GM21737 (cell line): ENCODE measurements at regions not wholly inside any gene's neighbourhood (a gene's known extent, or its start where the extent isn't known, plus 50 kb on each side); places are given as distances from the start of the nearest gene placed in this dataset.
"Not testable (repeated sequence)": the region's sequence is repeated elsewhere in the genome, so short reads cannot be mapped to it uniquely, and the experiment has no call there.

Source experiments
- ATAC-seq: cut with Tn5 transposase; IDR thresholded peaks from one replicate; pipeline ENCODE4 v1.9.1; 2021; ENCODE audit warnings: mild to moderate bottlenecking, moderate library complexity; ENCODE audit not compliant: unreplicated experiment

- no peak for ATAC-seq
Measured at GRCh38 chr13:61672756-61673155, 257.1 kb upstream of the PCDH20 start.

- no peak for ATAC-seq
Measured at GRCh38 chr13:61670384-61671161, 254.9 kb upstream of the PCDH20 start.

GRCh38 chr13:61664801-61665705 is 249.4 kb upstream of the PCDH20 start:
- ATAC-seq, result no peak

- ATAC-seq, result no peak
Measured at GRCh38 chr13:61654481-61654880, 238.8 kb upstream of the PCDH20 start.

GRCh38 chr13:61648547-61648946 is 232.9 kb upstream of the PCDH20 start:
- ATAC-seq, result no peak

GRCh38 chr13:61612192-61612591 is 196.5 kb upstream of the PCDH20 start:
- no peak for ATAC-seq

- no peak for ATAC-seq
Measured at GRCh38 chr13:61608138-61608537, 192.5 kb upstream of the PCDH20 start.

- ATAC-seq, result no peak
Measured at GRCh38 chr13:61600360-61601033, 184.8 kb upstream of the PCDH20 start.

- no peak for ATAC-seq
Measured at GRCh38 chr13:61592489-61592888, 176.8 kb upstream of the PCDH20 start.

GRCh38 chr13:61575973-61576372 is 160.3 kb upstream of the PCDH20 start:
- ATAC-seq, result no peak

GRCh38 chr13:61563645-61564044 is 148.0 kb upstream of the PCDH20 start:
- ATAC-seq, result no peak

- no peak for ATAC-seq
Measured at GRCh38 chr13:61546911-61547310, 131.3 kb upstream of the PCDH20 start.

- ATAC-seq, result no peak
Measured at GRCh38 chr13:61546413-61546812, 130.8 kb upstream of the PCDH20 start.

- no peak for ATAC-seq
Measured at GRCh38 chr13:61536433-61536832, 120.8 kb upstream of the PCDH20 start.

- ATAC-seq, result no peak
Measured at GRCh38 chr13:61531383-61532065, 115.9 kb upstream of the PCDH20 start.

GRCh38 chr13:61519214-61519613 is 103.6 kb upstream of the PCDH20 start:
- ATAC-seq, result not testable (repeated sequence)

- no peak for ATAC-seq
Measured at GRCh38 chr13:61508936-61509335, 93.3 kb upstream of the PCDH20 start.

- ATAC-seq, result no peak
Measured at GRCh38 chr13:61500176-61500575, 84.5 kb upstream of the PCDH20 start.

- no peak for ATAC-seq
Measured at GRCh38 chr13:61495648-61496047, 80.0 kb upstream of the PCDH20 start.

- not testable (repeated sequence) for ATAC-seq
Measured at GRCh38 chr13:61493556-61493955, 77.9 kb upstream of the PCDH20 start.

GRCh38 chr13:61486496-61486895 is 70.8 kb upstream of the PCDH20 start:
- no peak for ATAC-seq
